HEK293 (cell line): ENCODE measurements at regions not wholly inside any gene's neighbourhood (a gene's known extent, or its start where the extent isn't known, plus 50 kb on each side); places are given as distances from the start of the nearest gene placed in this dataset.

Experiments
- CTCF ChIA-PET: fragments of 350-600 bp; formaldehyde crosslinking; extraction: SDS; loops from one replicate; lab custom pipeline; 2021; ENCODE audit warnings: antibody characterized with exemption; lab: Yijun Ruan, JAX
- POLR2A ChIA-PET: fragments of 300-600 bp; formaldehyde crosslinking; extraction: SDS; loops from one replicate; lab custom pipeline; 2020; ENCODE audit warnings: antibody characterized with exemption, inconsistent platforms; lab: Yijun Ruan, JAX
- H3K27ac ChIP-seq: fragments of 200-500 bp; sonication (Bioruptor generic); 2 replicates; pipeline ENCODE4 v1.5.1; 2014; ENCODE audit warnings: low read depth, low read length, control low read depth, inconsistent platforms; ENCODE audit errors: extremely low read depth
- H3K36me3 ChIP-seq, 2 experiments: fragments of 200-500 bp in 1 of 2; sonication (Bioruptor generic) in 1 of 2; 1 replicate in 1 of 2; 2 replicates in 1 of 2; pipeline ENCODE4 v1.5.1; 2014 to 2017; ENCODE audit warnings: inconsistent platforms in 2 of 2, low read length in 2 of 2; ENCODE audit not compliant: control insufficient read depth in 2 of 2, insufficient read depth in 1 of 2
- H3K4me1 ChIP-seq: fragments of 200-500 bp; sonication (Bioruptor generic); 2 replicates; pipeline ENCODE4 v1.5.1; 2014; ENCODE audit warnings: mild to moderate bottlenecking, low read length, inconsistent platforms; ENCODE audit not compliant: control insufficient read depth, insufficient read depth
- H3K4me3 ChIP-seq: 2 replicates; pipeline ENCODE4 v1.5.1; 2011; ENCODE audit warnings: low read depth, mild to moderate bottlenecking, control low read depth, low read length, moderate library complexity
- H3K9me3 ChIP-seq: fragments of 200-500 bp; sonication (Bioruptor generic); 2 replicates; pipeline ENCODE4 v1.5.1; 2014; ENCODE audit warnings: low read depth, low read length, inconsistent platforms; ENCODE audit not compliant: control insufficient read depth, insufficient read depth
- SP3 ChIP-seq: fragments of 450-650 bp; formaldehyde crosslinking; IDR thresholded peaks from 2 replicates; pipeline ENCODE4 v1.5.1; 2016; ENCODE audit warnings: missing biosample characterization, missing genetic modification characterization
- ZBTB11 ChIP-seq: fragments of 450-650 bp; formaldehyde crosslinking; conservative IDR thresholded peaks from 2 replicates; pipeline ENCODE4 v1.5.1; 2016; ENCODE audit warnings: low read depth, missing biosample characterization, missing genetic modification characterization
- ZBTB8A ChIP-seq: fragments of 450-650 bp; formaldehyde crosslinking; IDR thresholded peaks from 2 replicates; pipeline ENCODE4 v1.5.1; 2016; ENCODE audit warnings: missing biosample characterization, missing genetic modification characterization
- ZNF121 ChIP-seq: fragments of 450-650 bp; formaldehyde crosslinking; IDR thresholded peaks from 2 replicates; pipeline ENCODE4 v1.5.1; 2016; ENCODE audit warnings: missing biosample characterization, missing genetic modification characterization
- ZNF140 ChIP-seq: fragments of 450-650 bp; formaldehyde crosslinking; IDR thresholded peaks from 2 replicates; pipeline ENCODE4 v1.5.1; 2016; ENCODE audit warnings: missing biosample characterization, missing genetic modification characterization
- ZNF148 ChIP-seq: fragments of 450-650 bp; formaldehyde crosslinking; IDR thresholded peaks from 2 replicates; pipeline ENCODE4 v1.5.0; 2017; ENCODE audit warnings: missing biosample characterization, missing genetic modification characterization, borderline replicate concordance
- ZNF155 ChIP-seq: fragments of 450-650 bp; formaldehyde crosslinking; IDR thresholded peaks from 2 replicates; pipeline ENCODE4 v1.5.1; 2016; ENCODE audit warnings: missing biosample characterization, missing genetic modification characterization
- ZNF239 ChIP-seq: fragments of 450-650 bp; formaldehyde crosslinking; IDR thresholded peaks from 2 replicates; pipeline ENCODE4 v1.5.1; 2016; ENCODE audit warnings: missing biosample characterization, missing genetic modification characterization
- ZNF561 ChIP-seq: fragments of 450-650 bp; IDR thresholded peaks from 2 replicates; pipeline ENCODE4 v1.5.1; 2018; ENCODE audit warnings: missing biosample characterization, missing genetic modification characterization, borderline replicate concordance
- ZNF571 ChIP-seq: fragments of 450-650 bp; formaldehyde crosslinking; IDR thresholded peaks from 2 replicates; pipeline ENCODE4 v1.5.0; 2017; ENCODE audit warnings: missing biosample characterization, missing genetic modification characterization
- ZNF600 ChIP-seq: fragments of 450-650 bp; formaldehyde crosslinking; IDR thresholded peaks from 2 replicates; pipeline ENCODE4 v1.5.1; 2016; ENCODE audit warnings: missing biosample characterization, missing genetic modification characterization
- ZNF626 ChIP-seq: fragments of 450-650 bp; sonication (Bioruptor Pico); formaldehyde crosslinking; IDR thresholded peaks from 2 replicates; pipeline ENCODE4 v1.5.1; 2018; ENCODE audit warnings: missing biosample characterization, missing genetic modification characterization, inconsistent platforms
- ZNF791 ChIP-seq: fragments of 450-650 bp; formaldehyde crosslinking; IDR thresholded peaks from 2 replicates; pipeline ENCODE4 v1.5.1; 2016; ENCODE audit warnings: missing biosample characterization, missing genetic modification characterization
- ZNF830 ChIP-seq: fragments of 450-650 bp; IDR thresholded peaks from 2 replicates; pipeline ENCODE4 v1.5.0; 2018; ENCODE audit warnings: missing biosample characterization, missing genetic modification characterization, low read depth, mild to moderate bottlenecking, moderate library complexity
- ZSCAN23 ChIP-seq: fragments of 450-650 bp; formaldehyde crosslinking; IDR thresholded peaks from 2 replicates; pipeline ENCODE4 v1.5.1; 2016; ENCODE audit warnings: missing biosample characterization, missing genetic modification characterization
- TF ChIP-seq, protein P1 (sequence below): fragments of 450-650 bp; formaldehyde crosslinking; IDR thresholded peaks from 2 replicates; pipeline ENCODE4 v1.5.1; 2016; ENCODE audit warnings: missing biosample characterization, missing genetic modification characterization

DNA sequence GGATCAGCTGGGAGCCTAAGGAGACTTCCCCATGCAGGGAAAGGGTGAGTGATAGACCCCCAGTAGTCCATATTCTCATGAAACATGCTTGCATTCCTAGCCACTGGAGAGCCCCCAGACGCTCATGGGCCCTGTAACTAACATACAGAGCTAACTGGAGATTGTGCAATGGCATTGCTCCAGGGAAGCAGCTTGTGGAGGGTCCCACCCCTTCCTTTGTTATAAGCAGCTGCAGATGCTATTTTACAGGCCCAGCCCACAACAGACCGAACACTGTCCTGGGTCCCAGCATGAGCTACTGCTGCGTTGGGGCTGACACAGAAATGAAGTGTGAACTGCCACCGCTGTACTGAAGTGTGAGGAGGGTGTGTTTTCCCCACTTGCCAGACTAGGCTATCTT lies 1465.7 kb upstream of the DIAPH2 start:
- ChIA-PET CTCF (no interaction called here), POLR2A (no interaction called here)
- H3K36me3 ChIP-seq, result no peaks in the 10 kb centered on the region
- H3K4me3 ChIP-seq, result no peak overlapping the region
- no peak overlapping the region for H3K27ac ChIP-seq
- TF ChIP-seq ZNF239, result no peak
- TF ChIP-seq ZNF791, result no peak
- TF ChIP-seq, all 188 proteins: peak for 0
- Histone ChIP-seq H3K9me3 (no peaks in the 10 kb centered on the region), H3K4me1 (no peaks in the 10 kb centered on the region)

- Histone ChIP-seq H3K36me3 (no peaks in the 10 kb centered on the region), H3K9me3 (no peaks in the 10 kb centered on the region), H3K27ac (no peak overlapping the region), H3K4me3 (no peak overlapping the region), H3K4me1 (no peaks in the 10 kb centered on the region)
- no peak for TF ChIP-seq ZNF571 (tag by site-specific recombination)
- no peak for TF ChIP-seq ZNF121 (tag by site-specific recombination)
- no peak for TF ChIP-seq ZNF561 (tag by site-specific recombination)
- no peak for TF ChIP-seq ZNF626 (tag by site-specific recombination)
- no peak for TF ChIP-seq ZSCAN23 (tag by site-specific recombination)
- TF ChIP-seq, protein P1, sequence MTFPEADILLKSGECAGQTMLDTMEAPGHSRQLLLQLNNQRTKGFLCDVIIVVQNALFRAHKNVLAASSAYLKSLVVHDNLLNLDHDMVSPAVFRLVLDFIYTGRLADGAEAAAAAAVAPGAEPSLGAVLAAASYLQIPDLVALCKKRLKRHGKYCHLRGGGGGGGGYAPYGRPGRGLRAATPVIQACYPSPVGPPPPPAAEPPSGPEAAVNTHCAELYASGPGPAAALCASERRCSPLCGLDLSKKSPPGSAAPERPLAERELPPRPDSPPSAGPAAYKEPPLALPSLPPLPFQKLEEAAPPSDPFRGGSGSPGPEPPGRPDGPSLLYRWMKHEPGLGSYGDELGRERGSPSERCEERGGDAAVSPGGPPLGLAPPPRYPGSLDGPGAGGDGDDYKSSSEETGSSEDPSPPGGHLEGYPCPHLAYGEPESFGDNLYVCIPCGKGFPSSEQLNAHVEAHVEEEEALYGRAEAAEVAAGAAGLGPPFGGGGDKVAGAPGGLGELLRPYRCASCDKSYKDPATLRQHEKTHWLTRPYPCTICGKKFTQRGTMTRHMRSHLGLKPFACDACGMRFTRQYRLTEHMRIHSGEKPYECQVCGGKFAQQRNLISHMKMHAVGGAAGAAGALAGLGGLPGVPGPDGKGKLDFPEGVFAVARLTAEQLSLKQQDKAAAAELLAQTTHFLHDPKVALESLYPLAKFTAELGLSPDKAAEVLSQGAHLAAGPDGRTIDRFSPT, result no peak
- TF ChIP-seq ZNF140 (tag by site-specific recombination), result no peak
- no peak for TF ChIP-seq ZNF239
- no peak for TF ChIP-seq ZNF155 (tag by site-specific recombination)
- TF ChIP-seq ZBTB8A (tag by site-specific recombination), result no peak
- no peak for TF ChIP-seq SP3 (tag by site-specific recombination)
- no peak for TF ChIP-seq ZBTB11 (tag by site-specific recombination)
- no peak for TF ChIP-seq ZNF830
- no peak for TF ChIP-seq ZNF148 (tag by site-specific recombination)
- TF ChIP-seq ZNF600 (tag by site-specific recombination), result no peak
- POLR2A ChIA-PET, result no interaction called here
- CTCF ChIA-PET, result interaction anchor here (0.6 kb wide), 1 partner anchor 489 kb away, joined by 5 read pairs; no protein-coding TSS in a partner anchor
Observed at GRCh38 chrX:95248386-95248785, 1436.3 kb upstream of the DIAPH2 start.
